GM20000 (cell line): ENCODE measurements at regions not wholly inside any gene's neighbourhood (a gene's known extent, or its start where the extent isn't known, plus 50 kb on each side); places are given as distances from the start of the nearest gene placed in this dataset.

ENCODE experiments used
- DNase-seq: peaks from one replicate; pipeline ENCODE4 v3.0.0; 2012; ENCODE audit warnings: low spot score
- TF ChIP-seq, protein P1 (sequence below): IDR thresholded peaks from 2 replicates; pipeline ENCODE4 v1.5.1; 2012; ENCODE audit warnings: mild to moderate bottlenecking, control low read depth; ENCODE audit errors: extremely low read depth, missing control alignments

DNA sequence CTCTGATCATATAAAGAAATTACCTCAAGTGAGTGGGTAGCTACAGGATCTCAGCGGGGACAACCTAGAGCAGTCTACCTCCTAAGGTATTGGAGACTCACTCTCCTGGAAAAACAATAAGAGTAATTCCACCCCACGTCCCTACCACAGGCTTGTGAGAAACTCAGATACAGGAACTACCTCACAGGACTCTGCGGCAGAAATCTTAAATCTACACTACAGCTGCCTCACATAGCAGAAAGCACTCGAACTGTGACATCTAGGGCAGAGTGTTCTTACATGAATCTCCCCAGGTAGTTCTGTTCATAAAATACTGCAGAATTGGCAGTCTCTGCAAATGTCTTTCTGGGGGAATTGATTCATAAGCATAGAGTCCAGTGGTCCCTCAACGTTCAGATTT lies 382.9 kb upstream of the IL12A start:
- TF ChIP-seq, protein P1, sequence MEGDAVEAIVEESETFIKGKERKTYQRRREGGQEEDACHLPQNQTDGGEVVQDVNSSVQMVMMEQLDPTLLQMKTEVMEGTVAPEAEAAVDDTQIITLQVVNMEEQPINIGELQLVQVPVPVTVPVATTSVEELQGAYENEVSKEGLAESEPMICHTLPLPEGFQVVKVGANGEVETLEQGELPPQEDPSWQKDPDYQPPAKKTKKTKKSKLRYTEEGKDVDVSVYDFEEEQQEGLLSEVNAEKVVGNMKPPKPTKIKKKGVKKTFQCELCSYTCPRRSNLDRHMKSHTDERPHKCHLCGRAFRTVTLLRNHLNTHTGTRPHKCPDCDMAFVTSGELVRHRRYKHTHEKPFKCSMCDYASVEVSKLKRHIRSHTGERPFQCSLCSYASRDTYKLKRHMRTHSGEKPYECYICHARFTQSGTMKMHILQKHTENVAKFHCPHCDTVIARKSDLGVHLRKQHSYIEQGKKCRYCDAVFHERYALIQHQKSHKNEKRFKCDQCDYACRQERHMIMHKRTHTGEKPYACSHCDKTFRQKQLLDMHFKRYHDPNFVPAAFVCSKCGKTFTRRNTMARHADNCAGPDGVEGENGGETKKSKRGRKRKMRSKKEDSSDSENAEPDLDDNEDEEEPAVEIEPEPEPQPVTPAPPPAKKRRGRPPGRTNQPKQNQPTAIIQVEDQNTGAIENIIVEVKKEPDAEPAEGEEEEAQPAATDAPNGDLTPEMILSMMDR = no peak
- no peak for DNase-seq

DNA sequence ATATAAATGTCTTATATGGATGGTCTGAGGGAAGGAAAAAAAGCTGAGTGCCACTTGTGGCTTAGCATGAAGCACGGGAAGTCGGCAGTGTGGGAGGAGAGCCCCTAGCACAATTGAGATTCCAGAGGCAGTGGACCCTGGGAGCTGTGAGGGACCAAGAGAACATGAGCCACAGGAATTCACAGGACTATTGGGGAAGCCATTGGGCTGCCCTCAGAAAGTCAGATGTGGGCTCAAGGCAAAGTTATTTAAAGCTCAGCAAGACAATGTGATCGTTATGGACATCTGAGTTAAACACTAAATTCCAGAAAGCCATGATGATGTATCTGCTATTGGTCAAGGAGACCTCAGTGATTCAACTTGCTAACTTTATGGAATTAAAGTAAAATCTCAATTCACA lies 380.8 kb upstream of the IL12A start:
- TF ChIP-seq, protein P1 = no peak
- no peak for DNase-seq

DNA sequence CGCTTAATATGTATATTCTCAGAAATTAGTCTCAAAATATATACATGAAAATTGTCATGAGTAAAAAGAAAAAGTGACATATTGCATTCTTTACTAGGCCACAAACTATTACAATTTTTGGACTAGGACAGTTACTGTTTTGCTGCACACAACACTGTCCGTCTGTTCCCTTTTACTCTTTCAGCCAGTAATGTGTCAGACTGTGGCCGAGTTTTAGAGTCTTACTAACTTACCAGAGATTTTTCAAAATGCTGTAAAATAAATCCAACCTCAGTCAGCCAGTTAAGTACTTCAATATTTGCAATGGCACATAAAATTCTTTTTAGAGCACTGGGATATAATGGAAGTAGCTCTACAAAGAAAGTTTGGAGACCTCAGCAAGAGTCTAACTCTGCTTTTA lies 380.3 kb upstream of the IL12A start:
- DNase-seq = no peak
- TF ChIP-seq, protein P1 = no peak

DNA sequence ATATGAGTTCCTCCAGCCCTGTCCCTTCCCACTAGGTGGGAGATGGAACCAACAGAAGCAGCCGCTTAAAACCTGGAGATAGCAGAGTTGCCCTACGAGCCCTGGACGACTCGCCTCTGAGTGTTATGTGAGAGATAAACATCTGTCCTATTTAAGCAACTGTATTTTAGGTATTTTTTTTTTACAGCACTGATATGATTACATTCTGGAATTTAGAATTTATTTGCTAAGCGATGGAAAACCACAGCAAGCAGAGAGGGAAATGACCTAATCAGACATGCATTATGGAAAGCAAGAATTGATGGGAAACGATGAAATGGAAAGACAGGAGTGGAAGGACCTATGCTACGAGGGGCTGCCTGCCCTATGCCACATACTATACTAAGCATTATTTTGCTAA lies 379.0 kb upstream of the IL12A start:
- DNase-seq = no peak
- TF ChIP-seq, protein P1 = no peak

DNA sequence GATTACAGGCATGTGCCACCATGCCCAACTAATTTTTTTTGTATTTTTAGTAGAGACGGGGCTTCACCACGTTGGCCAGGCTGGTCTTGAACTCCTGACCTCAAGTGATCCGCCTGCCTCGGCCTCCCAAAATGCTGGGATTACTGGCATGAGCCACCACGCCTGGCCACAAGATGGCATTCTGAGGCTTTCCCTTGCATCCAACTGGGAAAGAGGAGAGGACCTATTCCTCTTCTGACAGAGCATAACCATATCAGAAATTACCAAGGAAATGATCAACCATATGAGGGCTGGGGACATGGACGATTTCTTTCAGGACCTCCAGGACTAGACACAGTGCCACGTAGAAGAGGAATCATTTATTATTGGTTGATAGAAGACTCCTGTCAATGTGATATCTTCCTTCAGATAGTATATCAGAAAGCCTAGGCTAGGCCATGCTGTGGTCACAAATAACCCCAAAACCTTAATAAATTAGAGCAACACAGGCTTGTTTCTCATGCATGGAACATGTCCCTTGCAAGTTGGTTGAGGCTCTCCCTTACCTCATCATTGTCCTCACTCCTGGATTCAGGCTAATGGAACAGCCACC lies 372.3 kb upstream of the IL12A start:
- no peak for DNase-seq
- TF ChIP-seq, protein P1 = no peak

DNA sequence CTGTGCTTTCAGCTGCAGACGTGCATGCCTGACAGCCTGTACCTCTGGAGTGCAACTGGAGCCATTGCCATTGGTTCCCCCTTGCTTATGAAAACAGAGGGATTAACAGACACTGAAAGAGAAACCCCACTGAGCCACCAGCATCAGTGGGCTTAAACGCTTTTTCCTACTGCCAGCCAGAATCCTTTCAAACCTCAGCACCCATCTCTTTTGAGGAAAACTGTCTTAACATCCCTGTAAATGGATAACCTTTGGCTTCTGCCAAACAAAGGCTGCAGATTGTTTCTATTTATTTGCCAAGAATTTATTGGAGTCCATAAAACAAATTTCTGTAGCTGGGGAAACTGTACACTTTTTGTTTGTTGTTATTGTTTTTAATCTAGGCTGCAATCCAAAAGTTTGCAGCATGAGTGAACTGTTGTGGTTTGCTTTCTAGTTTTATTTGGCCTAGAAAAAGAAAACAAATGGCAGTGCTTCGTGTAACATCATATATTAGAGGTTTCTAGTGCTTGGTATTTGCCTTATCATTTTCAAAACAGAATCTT lies 369.2 kb upstream of the IL12A start:
- TF ChIP-seq, protein P1 = no peak
- no peak for DNase-seq

DNA sequence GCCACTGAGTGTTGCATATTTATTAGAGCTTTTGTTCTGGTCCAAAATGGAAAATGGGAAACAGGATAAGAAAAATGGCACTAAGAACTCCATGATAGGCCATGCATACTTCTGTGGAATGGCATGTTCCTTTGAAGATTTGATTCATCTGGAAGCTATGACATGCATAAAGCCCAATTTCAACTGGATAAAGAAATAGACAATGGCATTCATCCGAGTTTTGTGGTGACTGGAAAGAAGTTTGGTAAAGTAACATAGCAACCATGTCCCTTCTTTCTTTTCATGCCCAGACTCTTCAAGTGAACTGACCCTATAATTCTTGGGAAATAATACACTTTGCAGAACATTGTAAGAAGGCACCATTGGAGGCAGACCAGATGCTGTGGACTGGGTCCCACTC lies 368.4 kb upstream of the IL12A start:
- TF ChIP-seq, protein P1 = no peak
- no peak for DNase-seq
